ENCODE measurements at regions not wholly inside any gene's neighbourhood (a gene's known extent, or its start where the extent isn't known, plus 50 kb on each side); places are given as distances from the start of the nearest gene placed in this dataset.

- Histone ChIP-seq H2AFZ (ENCODE audit: low read length) (no peak overlapping the region), H3K27ac (replicated peaks; ENCODE audit: low read length) (no peak overlapping the region)
- no CpG with 5 or more reads among the region's 1 CpG for WGBS, 2 donors (ENCODE audit: extremely low coverage in 2 of 2, insufficient read length in 2 of 2, insufficient replicate concordance in 1 of 2)
Measured at GRCh38 chr1:184825571-184825970, 70.9 kb upstream of the EDEM3 start.

GRCh38 chr1:184824691-184825323 lies 70.1 kb upstream of the EDEM3 start:
- no peak overlapping the region for H2BK5ac ChIP-seq (ENCODE audit: low read length)
- no peak overlapping the region for H3K4ac ChIP-seq (ENCODE audit: low read length)
- H4K91ac ChIP-seq (ENCODE audit: low read depth, low read length, poor library complexity): no peak overlapping the region
- H3K79me1 ChIP-seq (ENCODE audit: low read depth, low read length): no peaks in the 10 kb centered on the region
- no peaks in the 10 kb centered on the region for H3K9me3 ChIP-seq (replicated peaks in 1 of 2; ENCODE audit: control insufficient read depth in 2 of 2, insufficient read depth in 1 of 2, low read depth in 1 of 2, low read length in 2 of 2)
- H3K14ac ChIP-seq (ENCODE audit: low read length): no peak overlapping the region
- no peak overlapping the region for H3K4me3 ChIP-seq (ENCODE audit: low read length in 2 of 2)
- no peak for DNase-seq (ENCODE audit: low spot score)
- no peak overlapping the region for H2AK5ac ChIP-seq (ENCODE audit: low read depth, low read length)
- no peak overlapping the region for H2BK15ac ChIP-seq (ENCODE audit: low read length)
- no peak overlapping the region for H3K9ac ChIP-seq (ENCODE audit: low read depth, low read length, poor library complexity)
- no peaks in the 10 kb centered on the region for H3K27me3 ChIP-seq (ENCODE audit: control insufficient read depth in 3 of 3, insufficient read depth in 3 of 3, low read depth in 1 of 3, low read length in 3 of 3)
- no peak overlapping the region for H3K23ac ChIP-seq (ENCODE audit: low read depth, low read length, poor library complexity)
- H2BK12ac ChIP-seq (ENCODE audit: low read length): no peak overlapping the region
- no peaks in the 10 kb centered on the region for H3K36me3 ChIP-seq (replicated peaks in 1 of 2; ENCODE audit: control insufficient read depth in 2 of 2, insufficient read depth in 2 of 2, low read length in 2 of 2)
- no peak overlapping the region for H3K4me2 ChIP-seq (ENCODE audit: insufficient read depth, low read length, poor library complexity, severe bottlenecking)
- WGBS, 2 donors (ENCODE audit: extremely low coverage in 2 of 2, insufficient read length in 2 of 2, insufficient replicate concordance in 1 of 2): no CpG with 5 or more reads among the region's 3 CpGs
- H2AFZ ChIP-seq (ENCODE audit: low read length): no peak overlapping the region
- H3K18ac ChIP-seq (ENCODE audit: low read length): no peak overlapping the region
- no peak overlapping the region for H3K27ac ChIP-seq (replicated peaks; ENCODE audit: low read length)
- peaks cover 0 to 9% of the 10 kb centered on the region in 2 donors for H3K4me1 ChIP-seq (ENCODE audit: control insufficient read depth in 2 of 2, insufficient read depth in 1 of 2, low read depth in 1 of 2, low read length in 2 of 2)
- H2BK120ac ChIP-seq (ENCODE audit: low read depth, low read length): no peak overlapping the region
- no peak overlapping the region for H4K8ac ChIP-seq (ENCODE audit: low read depth, low read length)

More at GRCh38 chr1:184825571-184825970, 70.9 kb upstream of the EDEM3 start:
- no peak overlapping the region for H3K4ac ChIP-seq (ENCODE audit: low read length)
- no peak overlapping the region for H3K14ac ChIP-seq (ENCODE audit: low read length)
- no peak overlapping the region for H4K91ac ChIP-seq (ENCODE audit: low read depth, low read length, poor library complexity)
- H2BK5ac ChIP-seq (ENCODE audit: low read length): no peak overlapping the region
- no peaks in the 10 kb centered on the region for H3K27me3 ChIP-seq (ENCODE audit: control insufficient read depth in 3 of 3, insufficient read depth in 3 of 3, low read depth in 1 of 3, low read length in 3 of 3)
- H3K23ac ChIP-seq (ENCODE audit: low read depth, low read length, poor library complexity): no peak overlapping the region
- H4K8ac ChIP-seq (ENCODE audit: low read depth, low read length): no peak overlapping the region
- H2BK12ac ChIP-seq (ENCODE audit: low read length): no peak overlapping the region
- no peak overlapping the region for H2BK120ac ChIP-seq (ENCODE audit: low read depth, low read length)
- H2AK5ac ChIP-seq (ENCODE audit: low read depth, low read length): no peak overlapping the region
- no peak overlapping the region for H3K9ac ChIP-seq (ENCODE audit: low read depth, low read length, poor library complexity)
- no peak overlapping the region for H3K4me3 ChIP-seq (ENCODE audit: low read length in 2 of 2)
- no peaks in the 10 kb centered on the region for H3K79me1 ChIP-seq (ENCODE audit: low read depth, low read length)
- no peak for DNase-seq (ENCODE audit: low spot score)
- H3K9me3 ChIP-seq (replicated peaks in 1 of 2; ENCODE audit: control insufficient read depth in 2 of 2, insufficient read depth in 1 of 2, low read depth in 1 of 2, low read length in 2 of 2): no peaks in the 10 kb centered on the region
- no peaks in the 10 kb centered on the region for H3K36me3 ChIP-seq (replicated peaks in 1 of 2; ENCODE audit: control insufficient read depth in 2 of 2, insufficient read depth in 2 of 2, low read length in 2 of 2)
- H3K18ac ChIP-seq (ENCODE audit: low read length): no peak overlapping the region
- no peak overlapping the region for H3K4me2 ChIP-seq (ENCODE audit: insufficient read depth, low read length, poor library complexity, severe bottlenecking)
- no peak overlapping the region for H2BK15ac ChIP-seq (ENCODE audit: low read length)
- H3K4me1 ChIP-seq (ENCODE audit: control insufficient read depth in 2 of 2, insufficient read depth in 1 of 2, low read depth in 1 of 2, low read length in 2 of 2): peaks cover 0 to 9% of the 10 kb centered on the region in 2 donors

- no peaks in the 10 kb centered on the region for H3K79me1 ChIP-seq (ENCODE audit: low read depth, low read length)
- H2BK120ac ChIP-seq (ENCODE audit: low read depth, low read length): no peak overlapping the region
- H3K9ac ChIP-seq (ENCODE audit: low read depth, low read length, poor library complexity): no peak overlapping the region
- H3K4me2 ChIP-seq (ENCODE audit: insufficient read depth, low read length, poor library complexity, severe bottlenecking): no peak overlapping the region
- no peak overlapping the region for H3K18ac ChIP-seq (ENCODE audit: low read length)
- H3K4me1 ChIP-seq (ENCODE audit: control insufficient read depth in 2 of 2, insufficient read depth in 1 of 2, low read depth in 1 of 2, low read length in 2 of 2): peaks cover 0 to 9% of the 10 kb centered on the region in 2 donors
- H2BK12ac ChIP-seq (ENCODE audit: low read length): no peak overlapping the region
- H3K27me3 ChIP-seq (ENCODE audit: control insufficient read depth in 3 of 3, insufficient read depth in 3 of 3, low read depth in 1 of 3, low read length in 3 of 3): no peaks in the 10 kb centered on the region
- H3K14ac ChIP-seq (ENCODE audit: low read length): no peak overlapping the region
- H2AFZ ChIP-seq (ENCODE audit: low read length): no peak overlapping the region
- H3K27ac ChIP-seq (replicated peaks; ENCODE audit: low read length): no peak overlapping the region
- peak; percentile 56 for DNase-seq (ENCODE audit: low spot score)
- no CpG with 5 or more reads among the region's 4 CpGs for WGBS, 2 donors (ENCODE audit: extremely low coverage in 2 of 2, insufficient read length in 2 of 2, insufficient replicate concordance in 1 of 2)
- no peaks in the 10 kb centered on the region for H3K36me3 ChIP-seq (replicated peaks in 1 of 2; ENCODE audit: control insufficient read depth in 2 of 2, insufficient read depth in 2 of 2, low read length in 2 of 2)
- no peak overlapping the region for H2BK15ac ChIP-seq (ENCODE audit: low read length)
- no peak overlapping the region for H2BK5ac ChIP-seq (ENCODE audit: low read length)
- no peak overlapping the region for H2AK5ac ChIP-seq (ENCODE audit: low read depth, low read length)
- no peak overlapping the region for H4K8ac ChIP-seq (ENCODE audit: low read depth, low read length)
- no peaks in the 10 kb centered on the region for H3K9me3 ChIP-seq (replicated peaks in 1 of 2; ENCODE audit: control insufficient read depth in 2 of 2, insufficient read depth in 1 of 2, low read depth in 1 of 2, low read length in 2 of 2)
- no peak overlapping the region for H3K23ac ChIP-seq (ENCODE audit: low read depth, low read length, poor library complexity)
- no peak overlapping the region for H4K91ac ChIP-seq (ENCODE audit: low read depth, low read length, poor library complexity)
- no peak overlapping the region for H3K4ac ChIP-seq (ENCODE audit: low read length)
- no peak overlapping the region for H3K4me3 ChIP-seq (ENCODE audit: low read length in 2 of 2)
Measured at GRCh38 chr1:184823080-184823479, 68.4 kb upstream of the EDEM3 start.

- no peak overlapping the region for H3K14ac ChIP-seq (ENCODE audit: low read length)
- no peak overlapping the region for H2BK15ac ChIP-seq (ENCODE audit: low read length)
- H3K4ac ChIP-seq (ENCODE audit: low read length): no peak overlapping the region
- H3K9me3 ChIP-seq (replicated peaks in 1 of 2; ENCODE audit: control insufficient read depth in 2 of 2, insufficient read depth in 1 of 2, low read depth in 1 of 2, low read length in 2 of 2): no peaks in the 10 kb centered on the region
- H3K36me3 ChIP-seq (replicated peaks in 1 of 2; ENCODE audit: control insufficient read depth in 2 of 2, insufficient read depth in 2 of 2, low read length in 2 of 2): no peaks in the 10 kb centered on the region
- peaks cover 0 to 9% of the 10 kb centered on the region in 2 donors for H3K4me1 ChIP-seq (ENCODE audit: control insufficient read depth in 2 of 2, insufficient read depth in 1 of 2, low read depth in 1 of 2, low read length in 2 of 2)
- H2AK5ac ChIP-seq (ENCODE audit: low read depth, low read length): no peak overlapping the region
- H2BK5ac ChIP-seq (ENCODE audit: low read length): no peak overlapping the region
- H2BK120ac ChIP-seq (ENCODE audit: low read depth, low read length): no peak overlapping the region
- no peak overlapping the region for H3K4me2 ChIP-seq (ENCODE audit: insufficient read depth, low read length, poor library complexity, severe bottlenecking)
- no peak overlapping the region for H4K8ac ChIP-seq (ENCODE audit: low read depth, low read length)
- H4K91ac ChIP-seq (ENCODE audit: low read depth, low read length, poor library complexity): no peak overlapping the region
- no peak overlapping the region for H3K9ac ChIP-seq (ENCODE audit: low read depth, low read length, poor library complexity)
- no peak overlapping the region for H3K23ac ChIP-seq (ENCODE audit: low read depth, low read length, poor library complexity)
- no peak overlapping the region for H3K27ac ChIP-seq (replicated peaks; ENCODE audit: low read length)
- DNase-seq (ENCODE audit: low spot score): no peak
- no peak overlapping the region for H3K4me3 ChIP-seq (ENCODE audit: low read length in 2 of 2)
- H3K27me3 ChIP-seq (ENCODE audit: control insufficient read depth in 3 of 3, insufficient read depth in 3 of 3, low read depth in 1 of 3, low read length in 3 of 3): no peaks in the 10 kb centered on the region
- H2AFZ ChIP-seq (ENCODE audit: low read length): no peak overlapping the region
- no CpG with 5 or more reads among the region's 1 CpG for WGBS, 2 donors (ENCODE audit: extremely low coverage in 2 of 2, insufficient read length in 2 of 2, insufficient replicate concordance in 1 of 2)
- no peaks in the 10 kb centered on the region for H3K79me1 ChIP-seq (ENCODE audit: low read depth, low read length)
- H3K18ac ChIP-seq (ENCODE audit: low read length): no peak overlapping the region
- no peak overlapping the region for H2BK12ac ChIP-seq (ENCODE audit: low read length)
Measured at GRCh38 chr1:184822267-184822666, 67.6 kb upstream of the EDEM3 start.

Measured in neuronal stem cell (in vitro differentiated cells).